Endodermal cell (in vitro differentiated cells): ENCODE measurements at regions not wholly inside any gene's neighbourhood (a gene's known extent, or its start where the extent isn't known, plus 50 kb on each side); places are given as distances from the start of the nearest gene placed in this dataset.
A peak's percentile ranks its signal among the peaks of the same experiment; 100 is the strongest.

ENCODE experiments used
- DNase-seq: peaks from one replicate; pipeline ENCODE4 v3.0.0-alpha.2; 2017
- H3K27ac ChIP-seq: 2 replicates; pipeline ENCODE4 v1.5.1; 2013; ENCODE audit warnings: mild to moderate bottlenecking, low read depth, low read length, moderate library complexity
- H3K27me3 ChIP-seq: 2 replicates; pipeline ENCODE4 v1.6.1; 2013; ENCODE audit warnings: mild to moderate bottlenecking, low read length, moderate library complexity; ENCODE audit not compliant: insufficient read depth, control insufficient read depth, poor library complexity, severe bottlenecking
- H3K36me3 ChIP-seq: 2 replicates; pipeline ENCODE4 v1.7.0; 2013; ENCODE audit warnings: mild to moderate bottlenecking, low read length, moderate library complexity; ENCODE audit not compliant: control insufficient read depth, insufficient read depth
- H3K4me1 ChIP-seq: one replicate; pipeline ENCODE4 v1.7.0; 2013; ENCODE audit warnings: low read length; ENCODE audit not compliant: control insufficient read depth, insufficient read depth
- H3K4me3 ChIP-seq: 2 replicates; pipeline ENCODE4 v1.5.1; 2013; ENCODE audit warnings: mild to moderate bottlenecking, low read length, moderate library complexity
- H3K9ac ChIP-seq: 2 replicates; pipeline ENCODE4 v1.6.1; 2013; ENCODE audit warnings: mild to moderate bottlenecking, low read length, moderate library complexity; ENCODE audit not compliant: poor library complexity, severe bottlenecking; ENCODE audit errors: extremely low read depth
- H3K9me3 ChIP-seq: 2 replicates; pipeline ENCODE4 v1.6.1; 2013; ENCODE audit warnings: mild to moderate bottlenecking, low read length, moderate library complexity; ENCODE audit not compliant: control insufficient read depth
- H3K27ac Mint-ChIP-seq: 2 replicates; pipeline ENCODE4 v1.8.0; 2020; ENCODE audit warnings: mixed read lengths
- H3K27me3 Mint-ChIP-seq: 2 replicates; pipeline ENCODE4 v1.8.0; 2021; ENCODE audit warnings: mild to moderate bottlenecking, mixed read lengths; ENCODE audit not compliant: insufficient read depth
- H3K36me3 Mint-ChIP-seq: 2 replicates; pipeline ENCODE4 v1.8.0; 2020; ENCODE audit warnings: low read depth, mixed read lengths
- H3K4me1 Mint-ChIP-seq: 2 replicates; pipeline ENCODE4 v1.8.0; 2020; ENCODE audit warnings: mixed read lengths
- H3K4me3 Mint-ChIP-seq: 2 replicates; pipeline ENCODE4 v1.8.0; 2020; ENCODE audit warnings: mild to moderate bottlenecking, moderate library complexity, mixed read lengths
- H3K9me3 Mint-ChIP-seq: 2 replicates; pipeline ENCODE4 v1.8.0; 2020; ENCODE audit warnings: mild to moderate bottlenecking, mixed read lengths
- WGBS, 2 experiments: methylation state at CpG; one replicate each; pipeline versions ENCODE4 v1.1.5 to v1.1.7; 2013; ENCODE audit warnings: missing lambda C conversion rate in 2 of 2, mixed read lengths in 1 of 2; ENCODE audit not compliant: insufficient coverage in 1 of 2, insufficient read length in 1 of 2; 5-methylcytosine and 5-hydroxymethylcytosine counted together
- TF ChIP-seq, protein P1 (sequence below): fragments of 200-600 bp; sonication (generic); conservative IDR thresholded peaks from 2 replicates; pipeline ENCODE4 v1.5.0; 2021; ENCODE audit warnings: antibody characterized with exemption, mild to moderate bottlenecking

- Histone ChIP-seq H3K9me3 (no peaks in the 10 kb centered on the region), H3K27me3 (no peaks in the 10 kb centered on the region), H3K27ac (no peak overlapping the region), H3K9ac (no peak overlapping the region), H3K4me1 (no peaks in the 10 kb centered on the region), H3K4me3 (no peak overlapping the region), H3K36me3 (no peaks in the 10 kb centered on the region)
- Mint-ChIP-seq H3K27me3 (no peaks in the 10 kb centered on the region), H3K9me3 (no peaks in the 10 kb centered on the region), H3K4me1 (peaks cover 14% of the 10 kb centered on the region), H3K27ac (no peak overlapping the region), H3K36me3 (no peaks in the 10 kb centered on the region), H3K4me3 (no peak overlapping the region)
- TF ChIP-seq, protein P1, sequence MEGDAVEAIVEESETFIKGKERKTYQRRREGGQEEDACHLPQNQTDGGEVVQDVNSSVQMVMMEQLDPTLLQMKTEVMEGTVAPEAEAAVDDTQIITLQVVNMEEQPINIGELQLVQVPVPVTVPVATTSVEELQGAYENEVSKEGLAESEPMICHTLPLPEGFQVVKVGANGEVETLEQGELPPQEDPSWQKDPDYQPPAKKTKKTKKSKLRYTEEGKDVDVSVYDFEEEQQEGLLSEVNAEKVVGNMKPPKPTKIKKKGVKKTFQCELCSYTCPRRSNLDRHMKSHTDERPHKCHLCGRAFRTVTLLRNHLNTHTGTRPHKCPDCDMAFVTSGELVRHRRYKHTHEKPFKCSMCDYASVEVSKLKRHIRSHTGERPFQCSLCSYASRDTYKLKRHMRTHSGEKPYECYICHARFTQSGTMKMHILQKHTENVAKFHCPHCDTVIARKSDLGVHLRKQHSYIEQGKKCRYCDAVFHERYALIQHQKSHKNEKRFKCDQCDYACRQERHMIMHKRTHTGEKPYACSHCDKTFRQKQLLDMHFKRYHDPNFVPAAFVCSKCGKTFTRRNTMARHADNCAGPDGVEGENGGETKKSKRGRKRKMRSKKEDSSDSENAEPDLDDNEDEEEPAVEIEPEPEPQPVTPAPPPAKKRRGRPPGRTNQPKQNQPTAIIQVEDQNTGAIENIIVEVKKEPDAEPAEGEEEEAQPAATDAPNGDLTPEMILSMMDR = peak; percentile 50
- no peak for DNase-seq
- WGBS, 2 experiments = 90% methylated on average over 4 of the region's 5 CpGs; no CpG with 5 or more reads in 1 of the 2 experiments
These were observed 708.6 kb downstream of the C4orf33 start for GRCh38 chr4:129804461-129804981.

- no peaks in the 10 kb centered on the region for H3K9me3 Mint-ChIP-seq
- H3K4me1 ChIP-seq = no peaks in the 10 kb centered on the region
- no peak overlapping the region for H3K9ac ChIP-seq
- H3K27me3 Mint-ChIP-seq = no peaks in the 10 kb centered on the region
- no peaks in the 10 kb centered on the region for H3K36me3 Mint-ChIP-seq
- H3K27ac ChIP-seq = no peak overlapping the region
- H3K36me3 ChIP-seq = no peaks in the 10 kb centered on the region
- DNase-seq = no peak
- no peaks in the 10 kb centered on the region for H3K27me3 ChIP-seq
- H3K9me3 ChIP-seq = no peaks in the 10 kb centered on the region
- peaks cover 14% of the 10 kb centered on the region for H3K4me1 Mint-ChIP-seq
- no peak overlapping the region for H3K4me3 ChIP-seq
- TF ChIP-seq, protein P1 = no peak
- peak overlapping the region; percentile 3 for H3K27ac Mint-ChIP-seq
- H3K4me3 Mint-ChIP-seq = no peak overlapping the region
These were observed 711.0 kb downstream of the C4orf33 start for GRCh38 chr4:129806986-129807385.

- Mint-ChIP-seq H3K27ac (no peak overlapping the region), H3K4me3 (no peak overlapping the region), H3K36me3 (no peaks in the 10 kb centered on the region), H3K4me1 (peaks cover 14% of the 10 kb centered on the region), H3K27me3 (no peaks in the 10 kb centered on the region), H3K9me3 (no peaks in the 10 kb centered on the region)
- no peak for DNase-seq
- Histone ChIP-seq H3K36me3 (no peaks in the 10 kb centered on the region), H3K4me1 (no peaks in the 10 kb centered on the region), H3K4me3 (no peak overlapping the region), H3K9ac (no peak overlapping the region), H3K27me3 (no peaks in the 10 kb centered on the region), H3K9me3 (no peaks in the 10 kb centered on the region), H3K27ac (no peak overlapping the region)
- WGBS, 2 experiments = 84 to 100% methylated on average over 1 of the region's 1 CpG
- TF ChIP-seq, protein P1 = no peak
These were observed 712.3 kb downstream of the C4orf33 start for GRCh38 chr4:129808242-129808641.
